ENCODE measurements at regions not wholly inside any gene's neighbourhood (a gene's known extent, or its start where the extent isn't known, plus 50 kb on each side); places are given as distances from the start of the nearest gene placed in this dataset.
"Not testable (repeated sequence)": the region's sequence is repeated elsewhere in the genome, so short reads cannot be mapped to it uniquely, and the experiment has no call there.

GRCh38 chr20:29744071-29744470 is 1513.4 kb upstream of the DEFB115 start:
- Histone ChIP-seq H3K4me3 (ENCODE audit: low read depth in 1 of 2, low read length in 2 of 2) (no peak overlapping the region), H3K27me3 (ENCODE audit: control insufficient read depth in 1 of 2, insufficient read depth in 2 of 2, low read length in 2 of 2) (no peaks in the 10 kb centered on the region), H3K4me1 (ENCODE audit: control insufficient read depth in 1 of 2, insufficient read depth in 2 of 2, low read length in 2 of 2) (no peaks in the 10 kb centered on the region), H3K9me3 (ENCODE audit: control insufficient read depth in 1 of 2, low read length in 2 of 2) (peaks cover 0 to 19% of the 10 kb centered on the region in 2 donors), H3K9ac (ENCODE audit: low read depth in 1 of 2, low read length in 2 of 2) (no peak overlapping the region), H3K27ac (ENCODE audit: low read depth, low read length) (no peak overlapping the region), H3K36me3 (ENCODE audit: control insufficient read depth in 1 of 2, insufficient read depth in 2 of 2, low read length in 2 of 2) (no peaks in the 10 kb centered on the region)

- H3K9ac ChIP-seq (ENCODE audit: low read depth in 1 of 2, low read length in 2 of 2); H3K4me3 ChIP-seq (ENCODE audit: low read depth in 1 of 2, low read length in 2 of 2); H3K36me3 ChIP-seq (ENCODE audit: control insufficient read depth in 1 of 2, insufficient read depth in 2 of 2, low read length in 2 of 2); H3K27me3 ChIP-seq (ENCODE audit: control insufficient read depth in 1 of 2, insufficient read depth in 2 of 2, low read length in 2 of 2); H3K4me1 ChIP-seq (ENCODE audit: control insufficient read depth in 1 of 2, insufficient read depth in 2 of 2, low read length in 2 of 2); H3K27ac ChIP-seq (ENCODE audit: low read depth, low read length): not testable (repeated sequence)
- peaks cover 0 to 19% of the 10 kb centered on the region in 2 donors for H3K9me3 ChIP-seq (ENCODE audit: control insufficient read depth in 1 of 2, low read length in 2 of 2)
Observed at GRCh38 chr20:29745534-29746245, 1511.8 kb upstream of the DEFB115 start.

GRCh38 chr20:29750268-29750899 is 1507.1 kb upstream of the DEFB115 start:
- Histone ChIP-seq H3K27me3 (ENCODE audit: control insufficient read depth in 1 of 2, insufficient read depth in 2 of 2, low read length in 2 of 2) (no peaks in the 10 kb centered on the region), H3K36me3 (ENCODE audit: control insufficient read depth in 1 of 2, insufficient read depth in 2 of 2, low read length in 2 of 2) (no peaks in the 10 kb centered on the region), H3K4me1 (ENCODE audit: control insufficient read depth in 1 of 2, insufficient read depth in 2 of 2, low read length in 2 of 2) (no peaks in the 10 kb centered on the region), H3K4me3 (ENCODE audit: low read depth in 1 of 2, low read length in 2 of 2) (no peak overlapping the region), H3K27ac (ENCODE audit: low read depth, low read length) (no peak overlapping the region), H3K9ac (ENCODE audit: low read depth in 1 of 2, low read length in 2 of 2) (no peak overlapping the region), H3K9me3 (ENCODE audit: control insufficient read depth in 1 of 2, low read length in 2 of 2) (peaks cover 0 to 4% of the 10 kb centered on the region in 2 donors)

- H3K9me3 ChIP-seq (ENCODE audit: control insufficient read depth in 1 of 2, low read length in 2 of 2); H3K4me1 ChIP-seq (ENCODE audit: control insufficient read depth in 1 of 2, insufficient read depth in 2 of 2, low read length in 2 of 2); H3K27me3 ChIP-seq (ENCODE audit: control insufficient read depth in 1 of 2, insufficient read depth in 2 of 2, low read length in 2 of 2); H3K36me3 ChIP-seq (ENCODE audit: control insufficient read depth in 1 of 2, insufficient read depth in 2 of 2, low read length in 2 of 2); H3K27ac ChIP-seq (ENCODE audit: low read depth, low read length): not testable (repeated sequence)
- H3K9ac ChIP-seq (ENCODE audit: low read depth in 1 of 2, low read length in 2 of 2) = peak overlapping the region in 1 of 2 donors; percentile 10
- peak overlapping the region in 1 of 2 donors; percentile 29 for H3K4me3 ChIP-seq (ENCODE audit: low read depth in 1 of 2, low read length in 2 of 2)
Observed at GRCh38 chr20:29752644-29753425, 1504.6 kb upstream of the DEFB115 start.

GRCh38 chr20:29753426-29753746 is 1504.1 kb upstream of the DEFB115 start:
- H3K9ac ChIP-seq (ENCODE audit: low read depth in 1 of 2, low read length in 2 of 2); H3K4me1 ChIP-seq (ENCODE audit: control insufficient read depth in 1 of 2, insufficient read depth in 2 of 2, low read length in 2 of 2); H3K27ac ChIP-seq (ENCODE audit: low read depth, low read length); H3K9me3 ChIP-seq (ENCODE audit: control insufficient read depth in 1 of 2, low read length in 2 of 2); H3K27me3 ChIP-seq (ENCODE audit: control insufficient read depth in 1 of 2, insufficient read depth in 2 of 2, low read length in 2 of 2); H3K36me3 ChIP-seq (ENCODE audit: control insufficient read depth in 1 of 2, insufficient read depth in 2 of 2, low read length in 2 of 2): not testable (repeated sequence)
- H3K4me3 ChIP-seq (ENCODE audit: low read depth in 1 of 2, low read length in 2 of 2) = peak overlapping the region in 1 of 2 donors; percentile 29

GRCh38 chr20:29753879-29754278 is 1503.6 kb upstream of the DEFB115 start:
- H3K9me3 ChIP-seq (ENCODE audit: control insufficient read depth in 1 of 2, low read length in 2 of 2); H3K9ac ChIP-seq (ENCODE audit: low read depth in 1 of 2, low read length in 2 of 2); H3K4me1 ChIP-seq (ENCODE audit: control insufficient read depth in 1 of 2, insufficient read depth in 2 of 2, low read length in 2 of 2); H3K27ac ChIP-seq (ENCODE audit: low read depth, low read length); H3K27me3 ChIP-seq (ENCODE audit: control insufficient read depth in 1 of 2, insufficient read depth in 2 of 2, low read length in 2 of 2); H3K36me3 ChIP-seq (ENCODE audit: control insufficient read depth in 1 of 2, insufficient read depth in 2 of 2, low read length in 2 of 2); H3K4me3 ChIP-seq (ENCODE audit: low read depth in 1 of 2, low read length in 2 of 2): not testable (repeated sequence)

GRCh38 chr20:29755854-29756498 is 1501.5 kb upstream of the DEFB115 start:
- H3K9me3 ChIP-seq (ENCODE audit: control insufficient read depth in 1 of 2, low read length in 2 of 2); H3K36me3 ChIP-seq (ENCODE audit: control insufficient read depth in 1 of 2, insufficient read depth in 2 of 2, low read length in 2 of 2); H3K27ac ChIP-seq (ENCODE audit: low read depth, low read length); H3K9ac ChIP-seq (ENCODE audit: low read depth in 1 of 2, low read length in 2 of 2); H3K4me3 ChIP-seq (ENCODE audit: low read depth in 1 of 2, low read length in 2 of 2); H3K27me3 ChIP-seq (ENCODE audit: control insufficient read depth in 1 of 2, insufficient read depth in 2 of 2, low read length in 2 of 2); H3K4me1 ChIP-seq (ENCODE audit: control insufficient read depth in 1 of 2, insufficient read depth in 2 of 2, low read length in 2 of 2): not testable (repeated sequence)

GRCh38 chr20:29756664-29757063 is 1500.8 kb upstream of the DEFB115 start:
- no peaks in the 10 kb centered on the region for H3K36me3 ChIP-seq (ENCODE audit: control insufficient read depth in 1 of 2, insufficient read depth in 2 of 2, low read length in 2 of 2)
- H3K4me1 ChIP-seq (ENCODE audit: control insufficient read depth in 1 of 2, insufficient read depth in 2 of 2, low read length in 2 of 2) = no peaks in the 10 kb centered on the region
- H3K9ac ChIP-seq (ENCODE audit: low read depth in 1 of 2, low read length in 2 of 2) = no peak overlapping the region
- peaks cover 0 to 4% of the 10 kb centered on the region in 2 donors for H3K9me3 ChIP-seq (ENCODE audit: control insufficient read depth in 1 of 2, low read length in 2 of 2)
- no peak overlapping the region for H3K27ac ChIP-seq (ENCODE audit: low read depth, low read length)
- no peak overlapping the region for H3K4me3 ChIP-seq (ENCODE audit: low read depth in 1 of 2, low read length in 2 of 2)
- H3K27me3 ChIP-seq (ENCODE audit: control insufficient read depth in 1 of 2, insufficient read depth in 2 of 2, low read length in 2 of 2) = no peaks in the 10 kb centered on the region

- H3K9me3 ChIP-seq (ENCODE audit: control insufficient read depth in 1 of 2, low read length in 2 of 2); H3K4me3 ChIP-seq (ENCODE audit: low read depth in 1 of 2, low read length in 2 of 2); H3K36me3 ChIP-seq (ENCODE audit: control insufficient read depth in 1 of 2, insufficient read depth in 2 of 2, low read length in 2 of 2); H3K27me3 ChIP-seq (ENCODE audit: control insufficient read depth in 1 of 2, insufficient read depth in 2 of 2, low read length in 2 of 2); H3K27ac ChIP-seq (ENCODE audit: low read depth, low read length); H3K9ac ChIP-seq (ENCODE audit: low read depth in 1 of 2, low read length in 2 of 2); H3K4me1 ChIP-seq (ENCODE audit: control insufficient read depth in 1 of 2, insufficient read depth in 2 of 2, low read length in 2 of 2): not testable (repeated sequence)
Observed at GRCh38 chr20:29761621-29762385, 1495.7 kb upstream of the DEFB115 start.

Data from duodenal mucosa (tissue), 2 donors.